CD4-positive, alpha-beta T cell (primary cell): ENCODE measurements at regions not wholly inside any gene's neighbourhood (a gene's known extent, or its start where the extent isn't known, plus 50 kb on each side); places are given as distances from the start of the nearest gene placed in this dataset. TPM values are rescaled to one million over a fixed set of nuclear protein-coding genes. Genes with fewer than 3 reads are reported as not detected.

Experiments used
- ATAC-seq: fragments of 200-7000 bp; cut with Tn5 transposase; one replicate; pipeline ENCODE4 v1.10.0; 2022; ENCODE audit warnings: mild to moderate bottlenecking; ENCODE audit not compliant: poor library complexity
- CTCF ChIA-PET: fragments of 350-600 bp; sonication (Branson Sonifier 250); formaldehyde crosslinking; loops from one replicate; lab custom pipeline; 2021; ENCODE audit warnings: antibody characterized with exemption, inconsistent platforms; lab: Charles Lee
- POLR2A ChIA-PET: fragments of 350-600 bp; sonication (Branson Sonifier 250); formaldehyde crosslinking; loops from one replicate; lab custom pipeline; 2021; ENCODE audit warnings: antibody characterized with exemption, inconsistent platforms; lab: Charles Lee
- DNase-seq, 14 experiments: peaks; one replicate each; pipeline ENCODE4 v3.0.0-alpha.2; 2013 to 2020; ENCODE audit warnings: mixed read lengths in 2 of 14
- H3K27ac ChIP-seq, 2 donors: one replicate each; pipeline versions ENCODE4 v1.5.1 to v1.7.0; 2013; ENCODE audit warnings: low read length in 2 of 2, low read depth in 1 of 2, mild to moderate bottlenecking in 1 of 2
- H3K27me3 ChIP-seq, 2 experiments: 1 replicate in 1 of 2; 2 replicates in 1 of 2; pipeline versions ENCODE4 v1.6.1 to v1.7.0; 2013; ENCODE audit warnings: low read length in 2 of 2, control low read depth in 1 of 2, mild to moderate bottlenecking in 1 of 2, moderate library complexity in 1 of 2; ENCODE audit not compliant: insufficient read depth in 2 of 2, control insufficient read depth in 1 of 2
- H3K36me3 ChIP-seq: one replicate; pipeline ENCODE4 v1.6.1; 2013; ENCODE audit warnings: low read length, control low read depth; ENCODE audit not compliant: insufficient read depth
- H3K4me1 ChIP-seq: one replicate; pipeline ENCODE4 v1.6.1; 2013; ENCODE audit warnings: low read length, control low read depth; ENCODE audit not compliant: insufficient read depth
- H3K4me3 ChIP-seq: one replicate; pipeline ENCODE4 v1.5.1; 2013; ENCODE audit warnings: mild to moderate bottlenecking, low read length, moderate library complexity
- H3K9me3 ChIP-seq, 2 experiments: 1 replicate in 1 of 2; 2 replicates in 1 of 2; pipeline versions ENCODE4 v1.6.1 to v1.7.0; 2013; ENCODE audit warnings: low read length in 2 of 2, mild to moderate bottlenecking in 2 of 2, control low read depth in 1 of 2, moderate library complexity in 1 of 2; ENCODE audit not compliant: control insufficient read depth in 1 of 2, insufficient read depth in 1 of 2
- H3K27ac Mint-ChIP-seq: one replicate; pipeline ENCODE4 v1.8.0; 2020; ENCODE audit warnings: mixed read lengths
- H3K27me3 Mint-ChIP-seq: one replicate; pipeline ENCODE4 v1.8.0; 2021; ENCODE audit warnings: mixed read lengths
- H3K36me3 Mint-ChIP-seq: one replicate; pipeline ENCODE4 v1.8.0; 2021; ENCODE audit warnings: low read depth, mixed read lengths
- H3K4me1 Mint-ChIP-seq: one replicate; pipeline ENCODE4 v1.8.0; 2021; ENCODE audit warnings: low read depth, mixed read lengths
- H3K4me3 Mint-ChIP-seq: one replicate; pipeline ENCODE4 v1.8.0; 2020; ENCODE audit warnings: mild to moderate bottlenecking, mixed read lengths
- H3K9me3 Mint-ChIP-seq: one replicate; pipeline ENCODE4 v1.8.0; 2020; ENCODE audit warnings: mixed read lengths
- intact Hi-C, 2 experiments: fragments of 100-400 bp; cut with DNase I in 1 of 2; cut with micrococcal nuclease in 1 of 2; formaldehyde crosslinking; loops; one replicate each; pipeline versions ENCODE4 v1.15.1 to v1.9.0; 2023 to 2025; cut with DNase I, micrococcal nuclease
- microRNA-seq: library from miRNA; unstranded; fragments of <30 nt; microRNA quantifications from one replicate; pipeline ENCODE4 v1.2.0, GENCODE V29; 2021; ENCODE audit warnings: borderline microRNAs expressed, borderline replicate concordance
- TF ChIP-seq, protein P1 (sequence below): fragments of 200-600 bp; IDR thresholded peaks from one replicate; pipeline ENCODE4 v1.8.0; 2022; ENCODE audit warnings: antibody characterized with exemption, mild to moderate bottlenecking

- CTCF ChIA-PET: no interaction called here
- intact Hi-C loops: no loop called here
- Histone ChIP-seq H3K27me3 (no peaks in the 10 kb centered on the region), H3K4me3 (no peak overlapping the region), H3K36me3 (no peaks in the 10 kb centered on the region), H3K9me3 (no peaks in the 10 kb centered on the region), H3K4me1 (no peaks in the 10 kb centered on the region), H3K27ac (no peak overlapping the region)
- Mint-ChIP-seq H3K27ac (no peak overlapping the region), H3K27me3 (no peaks in the 10 kb centered on the region), H3K9me3 (peaks cover 5% of the 10 kb centered on the region), H3K4me3 (no peak overlapping the region), H3K36me3 (no peaks in the 10 kb centered on the region), H3K4me1 (no peaks in the 10 kb centered on the region)
- no peak for ATAC-seq
- no peak for DNase-seq
- POLR2A ChIA-PET: interaction anchor here (2.4 kb wide), 1 partner anchor 17 kb away, joined by 7 read pairs; no protein-coding TSS in a partner anchor
- TF ChIP-seq, protein P1, sequence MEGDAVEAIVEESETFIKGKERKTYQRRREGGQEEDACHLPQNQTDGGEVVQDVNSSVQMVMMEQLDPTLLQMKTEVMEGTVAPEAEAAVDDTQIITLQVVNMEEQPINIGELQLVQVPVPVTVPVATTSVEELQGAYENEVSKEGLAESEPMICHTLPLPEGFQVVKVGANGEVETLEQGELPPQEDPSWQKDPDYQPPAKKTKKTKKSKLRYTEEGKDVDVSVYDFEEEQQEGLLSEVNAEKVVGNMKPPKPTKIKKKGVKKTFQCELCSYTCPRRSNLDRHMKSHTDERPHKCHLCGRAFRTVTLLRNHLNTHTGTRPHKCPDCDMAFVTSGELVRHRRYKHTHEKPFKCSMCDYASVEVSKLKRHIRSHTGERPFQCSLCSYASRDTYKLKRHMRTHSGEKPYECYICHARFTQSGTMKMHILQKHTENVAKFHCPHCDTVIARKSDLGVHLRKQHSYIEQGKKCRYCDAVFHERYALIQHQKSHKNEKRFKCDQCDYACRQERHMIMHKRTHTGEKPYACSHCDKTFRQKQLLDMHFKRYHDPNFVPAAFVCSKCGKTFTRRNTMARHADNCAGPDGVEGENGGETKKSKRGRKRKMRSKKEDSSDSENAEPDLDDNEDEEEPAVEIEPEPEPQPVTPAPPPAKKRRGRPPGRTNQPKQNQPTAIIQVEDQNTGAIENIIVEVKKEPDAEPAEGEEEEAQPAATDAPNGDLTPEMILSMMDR: no peak
Measured at GRCh38 chr3:31479431-31479830, 53.3 kb upstream of the STT3B start.

GRCh38 chr3:31481697-31482096 is 51.0 kb upstream of the STT3B start:
- no peaks in the 10 kb centered on the region for H3K27me3 Mint-ChIP-seq
- ChIA-PET POLR2A (no interaction called here), CTCF (no interaction called here)
- Histone ChIP-seq H3K36me3 (no peaks in the 10 kb centered on the region), H3K27ac (no peak overlapping the region), H3K9me3 (no peaks in the 10 kb centered on the region), H3K4me3 (no peak overlapping the region), H3K27me3 (no peaks in the 10 kb centered on the region), H3K4me1 (no peaks in the 10 kb centered on the region)
- no peak for DNase-seq
- H3K4me3 Mint-ChIP-seq: no peak overlapping the region
- peaks cover 5% of the 10 kb centered on the region for H3K9me3 Mint-ChIP-seq
- intact Hi-C loops: loop anchor here in 1 of 2 experiments (2.0 kb wide), 1 partner anchor 17 kb away; no protein-coding TSS in a partner anchor
- TF ChIP-seq, protein P1: no peak
- H3K27ac Mint-ChIP-seq: no peak overlapping the region
- ATAC-seq: no peak
- no peaks in the 10 kb centered on the region for H3K36me3 Mint-ChIP-seq
- no peaks in the 10 kb centered on the region for H3K4me1 Mint-ChIP-seq

GRCh38 chr3:31482493-31483200 is 50.1 kb upstream of the STT3B start:
- H3K4me1 ChIP-seq: no peaks in the 10 kb centered on the region
- ChIA-PET POLR2A (interaction anchor here (1.1 to 1.4 kb wide), 2 partner anchors 20 to 51 kb away, joined by 3 to 4 read pairs; no protein-coding TSS in a partner anchor), CTCF (no interaction called here)
- intact Hi-C loops: no loop called here
- H3K27me3 ChIP-seq: no peaks in the 10 kb centered on the region
- no peaks in the 10 kb centered on the region for H3K9me3 ChIP-seq
- H3K27me3 Mint-ChIP-seq: no peaks in the 10 kb centered on the region
- peaks cover 5% of the 10 kb centered on the region for H3K9me3 Mint-ChIP-seq
- H3K4me1 Mint-ChIP-seq: no peaks in the 10 kb centered on the region
- no peak overlapping the region for H3K4me3 ChIP-seq
- no peak overlapping the region for H3K27ac Mint-ChIP-seq
- H3K36me3 ChIP-seq: no peaks in the 10 kb centered on the region
- no peak for DNase-seq
- H3K4me3 Mint-ChIP-seq: no peak overlapping the region
- H3K36me3 Mint-ChIP-seq: no peaks in the 10 kb centered on the region
- H3K27ac ChIP-seq: no peak overlapping the region
- TF ChIP-seq, protein P1: no peak
- no peak for ATAC-seq

Small RNAs in the stretch of these regions (microRNA-seq; reads per million reads assigned to microRNA genes)
- gene MIR466: not detected
